BE2C (cell line): ENCODE measurements at regions not wholly inside any gene's neighbourhood (a gene's known extent, or its start where the extent isn't known, plus 50 kb on each side); places are given as distances from the start of the nearest gene placed in this dataset.
"Not testable (repeated sequence)": the region's sequence is repeated elsewhere in the genome, so short reads cannot be mapped to it uniquely, and the experiment has no call there.

Source experiments
- DNase-seq: peaks from one replicate; pipeline ENCODE4 v3.0.0-alpha.2; 2020
- H3K27me3 ChIP-seq: fragments of 250-450 bp; sonication (Bioruptor Pico); 2 replicates; pipeline ENCODE4 v1.5.1; 2020; ENCODE audit warnings: mild to moderate bottlenecking
- H3K36me3 ChIP-seq: fragments of 250-450 bp; sonication (Bioruptor Pico); 2 replicates; pipeline ENCODE4 v1.5.1; 2020; ENCODE audit warnings: mild to moderate bottlenecking
- H3K4me1 ChIP-seq: fragments of 250-450 bp; sonication (Bioruptor Pico); 2 replicates; pipeline ENCODE4 v1.5.1; 2020
- H3K4me3 ChIP-seq: 2 replicates; pipeline ENCODE4 v1.5.1; 2011; ENCODE audit warnings: low read depth, low read length
- H3K9me3 ChIP-seq: fragments of 250-450 bp; sonication (Bioruptor Pico); 2 replicates; pipeline ENCODE4 v1.5.1; 2020
- TF ChIP-seq, protein P1 (sequence below): IDR thresholded peaks from 2 replicates; pipeline ENCODE4 v1.5.1; 2012; ENCODE audit warnings: mild to moderate bottlenecking, low read depth, low read length

DNA sequence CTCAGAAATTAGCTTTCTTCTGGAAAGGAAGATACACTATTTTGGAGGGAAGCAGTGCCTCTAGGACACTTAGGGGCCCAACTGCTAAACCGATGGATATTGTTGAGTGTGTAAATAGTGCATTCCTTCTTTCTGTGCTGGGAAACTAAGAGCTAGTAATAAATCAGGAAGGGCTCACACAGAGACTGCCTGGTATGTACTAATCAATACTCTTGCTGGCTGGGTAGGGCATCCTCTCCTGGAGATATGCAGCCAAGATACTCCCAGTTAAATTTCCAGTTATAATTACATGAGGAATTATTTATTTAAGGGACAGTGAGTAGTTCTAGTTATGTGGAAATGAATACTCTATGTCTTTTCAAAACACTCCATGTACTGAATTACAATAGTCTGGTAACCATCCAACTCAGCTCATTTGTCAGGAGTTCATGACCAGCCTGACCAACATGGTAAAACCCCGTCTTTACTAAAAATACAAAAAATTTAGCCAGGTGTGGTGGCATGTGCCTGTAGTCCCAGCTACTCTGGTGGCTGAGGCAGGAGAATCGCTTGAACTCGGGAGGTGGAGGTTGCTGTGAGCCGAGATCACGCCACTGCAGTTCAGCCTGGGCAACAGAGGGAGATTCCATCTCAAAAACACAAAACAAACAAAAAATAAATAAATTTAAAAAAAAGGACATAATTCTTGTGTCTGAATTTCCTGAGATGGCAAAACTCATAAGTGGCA, 100.0 kb downstream of the OR2B2 start:
- Histone ChIP-seq H3K27me3 (no peaks in the 10 kb centered on the region), H3K9me3 (no peaks in the 10 kb centered on the region), H3K4me3 (peak overlapping the region; percentile 95), H3K4me1 (no peaks in the 10 kb centered on the region), H3K36me3 (peaks cover 3% of the 10 kb centered on the region; the same call in 1 of the 2 replicates)
- TF ChIP-seq, protein P1, sequence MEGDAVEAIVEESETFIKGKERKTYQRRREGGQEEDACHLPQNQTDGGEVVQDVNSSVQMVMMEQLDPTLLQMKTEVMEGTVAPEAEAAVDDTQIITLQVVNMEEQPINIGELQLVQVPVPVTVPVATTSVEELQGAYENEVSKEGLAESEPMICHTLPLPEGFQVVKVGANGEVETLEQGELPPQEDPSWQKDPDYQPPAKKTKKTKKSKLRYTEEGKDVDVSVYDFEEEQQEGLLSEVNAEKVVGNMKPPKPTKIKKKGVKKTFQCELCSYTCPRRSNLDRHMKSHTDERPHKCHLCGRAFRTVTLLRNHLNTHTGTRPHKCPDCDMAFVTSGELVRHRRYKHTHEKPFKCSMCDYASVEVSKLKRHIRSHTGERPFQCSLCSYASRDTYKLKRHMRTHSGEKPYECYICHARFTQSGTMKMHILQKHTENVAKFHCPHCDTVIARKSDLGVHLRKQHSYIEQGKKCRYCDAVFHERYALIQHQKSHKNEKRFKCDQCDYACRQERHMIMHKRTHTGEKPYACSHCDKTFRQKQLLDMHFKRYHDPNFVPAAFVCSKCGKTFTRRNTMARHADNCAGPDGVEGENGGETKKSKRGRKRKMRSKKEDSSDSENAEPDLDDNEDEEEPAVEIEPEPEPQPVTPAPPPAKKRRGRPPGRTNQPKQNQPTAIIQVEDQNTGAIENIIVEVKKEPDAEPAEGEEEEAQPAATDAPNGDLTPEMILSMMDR: no peak
- no peak for DNase-seq

GRCh38 chr6:27811451-27811772, 100.8 kb downstream of the OR2B2 start:
- no peaks in the 10 kb centered on the region for H3K4me1 ChIP-seq
- no peaks in the 10 kb centered on the region for H3K9me3 ChIP-seq
- TF ChIP-seq, protein P1: no peak
- no peaks in the 10 kb centered on the region for H3K27me3 ChIP-seq
- DNase-seq: no peak
- H3K4me3 ChIP-seq: peak overlapping the region; percentile 95
- peaks cover 3% of the 10 kb centered on the region; the same call in 1 of the 2 replicates for H3K36me3 ChIP-seq

GRCh38 chr6:27810768-27811450, 101.3 kb downstream of the OR2B2 start:
- DNase-seq: no peak

GRCh38 chr6:27809939-27810767, 102.0 kb downstream of the OR2B2 start:
- Histone ChIP-seq H3K4me3 (peak overlapping the region; percentile 95), H3K27me3 (no peaks in the 10 kb centered on the region), H3K36me3 (peaks cover 3% of the 10 kb centered on the region; the same call in 1 of the 2 replicates), H3K9me3 (no peaks in the 10 kb centered on the region), H3K4me1 (no peaks in the 10 kb centered on the region)
- DNase-seq: peak; percentile 84
- TF ChIP-seq, protein P1: no peak

More at GRCh38 chr6:27810768-27811450, 101.3 kb downstream of the OR2B2 start:
- no peaks in the 10 kb centered on the region for H3K9me3 ChIP-seq
- no peaks in the 10 kb centered on the region for H3K27me3 ChIP-seq
- no peaks in the 10 kb centered on the region for H3K4me1 ChIP-seq
- peak overlapping the region; percentile 95 for H3K4me3 ChIP-seq
- H3K36me3 ChIP-seq: peaks cover 3% of the 10 kb centered on the region; the same call in 1 of the 2 replicates
- TF ChIP-seq, protein P1: no peak

DNA sequence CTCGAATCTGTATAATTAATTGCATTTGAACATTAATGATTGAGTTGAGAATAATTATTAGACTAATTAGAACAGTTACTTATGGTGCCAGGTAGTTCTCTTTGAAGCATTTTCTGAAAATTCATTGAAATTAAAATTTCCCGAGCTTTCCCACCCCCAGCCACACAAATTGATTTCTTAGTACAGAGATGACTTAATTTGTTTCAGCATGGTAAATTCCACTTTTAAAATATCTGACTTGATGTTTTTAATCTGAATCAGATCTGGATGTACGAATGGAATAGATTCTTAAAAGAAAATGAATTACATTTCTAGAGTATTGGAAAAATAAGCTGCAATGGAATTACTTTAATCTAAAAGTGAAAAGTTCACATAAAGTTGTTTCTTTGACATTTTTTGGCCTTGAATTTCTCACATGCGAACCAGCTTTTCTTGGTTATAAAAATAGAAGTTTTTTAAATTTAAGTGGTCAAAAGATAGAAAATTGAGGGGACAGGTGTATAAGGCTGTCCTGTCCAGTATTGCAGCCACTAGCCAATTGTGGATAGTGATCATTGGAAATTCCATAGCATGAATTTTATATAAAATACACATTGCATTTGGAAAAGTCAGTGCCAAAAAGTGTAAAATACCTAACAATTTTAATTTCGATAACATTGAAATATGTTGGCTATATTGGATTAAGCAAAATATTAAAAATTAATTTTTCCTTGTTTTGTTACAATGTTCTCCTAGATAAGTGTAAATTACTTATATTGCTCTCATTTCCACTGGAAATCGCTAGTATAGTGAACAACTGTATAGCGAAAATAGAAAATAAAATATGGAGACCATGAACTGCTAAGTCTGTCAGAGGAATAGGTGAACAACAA, 102.9 kb downstream of the OR2B2 start:
- Histone ChIP-seq H3K27me3 (no peaks in the 10 kb centered on the region), H3K9me3 (no peaks in the 10 kb centered on the region), H3K4me3 (peak overlapping the region; percentile 95), H3K36me3 (peaks cover 3% of the 10 kb centered on the region; the same call in 1 of the 2 replicates), H3K4me1 (no peaks in the 10 kb centered on the region)
- TF ChIP-seq, protein P1: no peak
- no peak for DNase-seq

- H3K4me3 ChIP-seq: peak overlapping the region; percentile 95
- DNase-seq, H3K36me3 ChIP-seq: not testable (repeated sequence)
These were observed 103.7 kb downstream of the OR2B2 start for GRCh38 chr6:27808242-27809066.

DNA sequence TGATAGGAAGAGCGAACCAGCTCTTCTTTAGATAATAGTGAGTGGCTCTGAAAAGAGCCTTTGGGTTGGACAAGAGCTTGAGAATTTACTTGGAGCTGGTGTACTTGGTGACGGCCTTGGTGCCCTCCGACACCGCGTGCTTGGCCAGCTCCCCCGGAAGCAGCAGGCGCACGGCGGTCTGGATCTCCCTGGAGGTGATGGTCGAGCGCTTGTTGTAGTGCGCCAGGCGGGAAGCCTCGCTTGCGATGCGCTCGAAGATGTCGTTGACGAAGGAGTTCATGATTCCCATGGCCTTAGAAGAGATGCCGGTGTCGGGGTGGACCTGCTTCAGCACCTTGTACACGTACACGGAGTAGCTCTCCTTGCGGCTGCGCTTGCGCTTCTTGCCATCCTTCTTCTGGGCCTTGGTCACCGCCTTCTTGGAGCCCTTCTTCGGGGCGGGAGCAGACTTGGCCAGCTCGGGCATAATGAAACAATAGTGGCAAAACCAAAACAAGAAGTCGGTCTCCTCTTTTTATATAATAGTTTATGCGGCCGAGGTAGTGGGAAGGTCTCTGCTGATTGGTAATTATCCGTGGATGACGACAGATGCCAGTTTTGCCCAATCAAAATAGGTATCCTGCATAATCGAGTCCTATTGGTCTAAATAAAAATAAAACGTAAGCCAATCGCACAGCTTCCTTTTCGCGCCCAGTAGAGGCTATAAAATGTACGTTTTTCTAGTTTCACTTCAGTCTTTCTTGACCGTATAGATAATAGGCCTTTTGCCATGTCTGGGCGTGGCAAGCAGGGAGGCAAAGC, 104.6 kb downstream of the OR2B2 start:
- DNase-seq: peak; percentile 79
- H3K27me3 ChIP-seq, H3K36me3 ChIP-seq, H3K9me3 ChIP-seq, H3K4me1 ChIP-seq: not testable (repeated sequence)
- peak overlapping the region; percentile 95 for H3K4me3 ChIP-seq

More at GRCh38 chr6:27808242-27809066, 103.7 kb downstream of the OR2B2 start:
- not testable (repeated sequence) for H3K4me1 ChIP-seq, H3K9me3 ChIP-seq, H3K27me3 ChIP-seq
